Lung (tissue), 11 donors: ENCODE measurements at regions not wholly inside any gene's neighbourhood (a gene's known extent, or its start where the extent isn't known, plus 50 kb on each side); places are given as distances from the start of the nearest gene placed in this dataset.

Experiments
- ATAC-seq: fragments of 200-7000 bp; cut with Tn5 transposase; one replicate; pipeline ENCODE4 v1.9.1; 2020; ENCODE audit warnings: moderate number of reproducible peaks; ENCODE audit not compliant: insufficient read depth, low FRiP score
- DNase-seq, 3 donors: peaks; one replicate each; pipeline ENCODE4 v3.0.0-alpha.2; 2013 to 2017
- H3K27ac ChIP-seq, 2 donors: one replicate each; pipeline ENCODE4 v1.5.1; 2013; ENCODE audit warnings: mild to moderate bottlenecking in 2 of 2, moderate library complexity in 2 of 2, control low read depth in 1 of 2, inconsistent platforms in 1 of 2, low read depth in 1 of 2, low read length in 1 of 2
- H3K27me3 ChIP-seq, 3 donors: one replicate each; pipeline ENCODE4 v1.5.1; 2013; ENCODE audit warnings: low read length in 2 of 3; ENCODE audit not compliant: control insufficient read depth in 3 of 3, insufficient read depth in 3 of 3
- H3K36me3 ChIP-seq, 4 donors: one replicate each; pipeline ENCODE4 v1.5.1; 2013; ENCODE audit warnings: low read length in 4 of 4, mild to moderate bottlenecking in 1 of 4, moderate library complexity in 1 of 4; ENCODE audit not compliant: control insufficient read depth in 4 of 4, insufficient read depth in 4 of 4
- H3K4me1 ChIP-seq, 5 donors: one replicate each; pipeline ENCODE4 v1.5.1; 2013; ENCODE audit warnings: low read length in 5 of 5, mild to moderate bottlenecking in 2 of 5, moderate library complexity in 1 of 5; ENCODE audit not compliant: control insufficient read depth in 5 of 5, insufficient read depth in 5 of 5
- H3K4me3 ChIP-seq: one replicate; pipeline ENCODE4 v1.5.1; 2013; ENCODE audit warnings: mild to moderate bottlenecking, control low read depth, moderate library complexity
- H3K9ac ChIP-seq, 2 donors: one replicate each; pipeline ENCODE4 v1.5.1; 2013; ENCODE audit warnings: low read length in 2 of 2, control low read depth in 1 of 2; ENCODE audit not compliant: insufficient read depth in 1 of 2
- H3K9me3 ChIP-seq, 4 donors: one replicate each; pipeline ENCODE4 v1.5.1; 2013; ENCODE audit warnings: low read length in 3 of 4, mild to moderate bottlenecking in 1 of 4, moderate library complexity in 1 of 4; ENCODE audit not compliant: control insufficient read depth in 4 of 4, insufficient read depth in 3 of 4
- CTCF ChIP-seq: IDR thresholded peaks from 2 replicates; pipeline ENCODE4 v1.5.1; 2012; ENCODE audit warnings: mild to moderate bottlenecking; ENCODE audit errors: control extremely low read depth, extremely low read depth
- WGBS, 2 donors: extraction: QIAGEN DNeasy Blood & Tissue Kit; methylation state at CpG; one replicate each; pipeline ENCODE4 v1.1.7; 2013; 5-methylcytosine and 5-hydroxymethylcytosine counted together
- donor health status: control.
- donor health status: control.
- donor health status: Bipolar disorder and iron deficiency.
- donor health status: healthy.
- donor health status: DM: yes; HTN: yes; CAD: no.

GRCh38 chr2:65594150-65594549, 161.8 kb upstream of the SPRED2 start:
- Histone ChIP-seq H3K27ac (no peak overlapping the region), H3K36me3 (no peaks in the 10 kb centered on the region), H3K4me3 (no peak overlapping the region), H3K9ac (no peak overlapping the region), H3K27me3 (no peaks in the 10 kb centered on the region), H3K4me1 (peaks cover 0 to 22% (median 0%) of the 10 kb centered on the region in 5 donors), H3K9me3 (peaks cover 0 to 1% (median 0%) of the 10 kb centered on the region in 4 donors)
- ATAC-seq (no peak), DNase-seq (no peak)
- no peak for TF ChIP-seq CTCF

GRCh38 chr2:65589667-65590066, 157.3 kb upstream of the SPRED2 start:
- Histone ChIP-seq H3K9ac (no peak overlapping the region), H3K27me3 (no peaks in the 10 kb centered on the region), H3K4me3 (no peak overlapping the region), H3K36me3 (no peaks in the 10 kb centered on the region), H3K27ac (no peak overlapping the region), H3K4me1 (no peaks in the 10 kb centered on the region), H3K9me3 (peaks cover 0 to 3% (median 0%) of the 10 kb centered on the region in 4 donors)
- TF ChIP-seq CTCF: no peak
- no peak for DNase-seq
- ATAC-seq: no peak
- WGBS, 2 donors: 76 to 95% methylated on average over 2 of the region's 2 CpGs

- no peaks in the 10 kb centered on the region for H3K27me3 ChIP-seq
- no peaks in the 10 kb centered on the region for H3K4me1 ChIP-seq
- 91 to 100% methylated on average over 4 of the region's 4 CpGs for WGBS, 2 donors
- no peak for ATAC-seq
- no peak for DNase-seq
- H3K4me3 ChIP-seq: no peak overlapping the region
- TF ChIP-seq CTCF: no peak
- peaks cover 0 to 3% (median 0%) of the 10 kb centered on the region in 4 donors for H3K9me3 ChIP-seq
- H3K9ac ChIP-seq: no peak overlapping the region
- no peaks in the 10 kb centered on the region for H3K36me3 ChIP-seq
- no peak overlapping the region for H3K27ac ChIP-seq
Observed at GRCh38 chr2:65587779-65588178, 155.4 kb upstream of the SPRED2 start.

- no peak for TF ChIP-seq CTCF
- H3K27ac ChIP-seq: no peak overlapping the region
Observed at GRCh38 chr2:65586516-65586915, 154.1 kb upstream of the SPRED2 start.

More at GRCh38 chr2:65586516-65586915, 154.1 kb upstream of the SPRED2 start:
- Histone ChIP-seq H3K4me3 (no peak overlapping the region), H3K9me3 (peaks cover 0 to 2% (median 0%) of the 10 kb centered on the region in 4 donors), H3K9ac (no peak overlapping the region), H3K36me3 (no peaks in the 10 kb centered on the region), H3K27me3 (no peaks in the 10 kb centered on the region), H3K4me1 (no peaks in the 10 kb centered on the region)
- ATAC-seq (no peak), DNase-seq (no peak)
- WGBS, 2 donors: 65 to 81% methylated on average over 4 of the region's 4 CpGs
